Stomach (tissue), 8 donors: ENCODE measurements at regions not wholly inside any gene's neighbourhood (a gene's known extent, or its start where the extent isn't known, plus 50 kb on each side); places are given as distances from the start of the nearest gene placed in this dataset.
"Not testable (repeated sequence)": the region's sequence is repeated elsewhere in the genome, so short reads cannot be mapped to it uniquely, and the experiment has no call there.

ENCODE experiments used
- DNase-seq, 2 donors: peaks; one replicate each; pipeline versions ENCODE4 v3.0.0 to v3.0.0-alpha.2; 2013 to 2019
- H3K27ac ChIP-seq, 5 donors: fragments of 200-600 bp in 4 of 5; sonication (generic) in 4 of 5; one replicate each; pipeline ENCODE4 v1.5.1; 2013 to 2019; ENCODE audit warnings: mild to moderate bottlenecking in 1 of 5, moderate library complexity in 1 of 5
- H3K27me3 ChIP-seq, 3 donors: fragments of 200-600 bp; sonication (generic); one replicate each; pipeline ENCODE4 v1.5.1; 2017 to 2019; ENCODE audit warnings: mixed run types in 1 of 3
- H3K36me3 ChIP-seq, 4 donors: fragments of 200-600 bp; sonication (generic); 1 replicate in 3 of 4; 2 replicates in 1 of 4; pipeline ENCODE4 v1.5.1; 2016 to 2019
- H3K4me1 ChIP-seq, 4 donors: fragments of 200-600 bp; sonication (generic); one replicate each; pipeline ENCODE4 v1.5.1; 2016 to 2019
- H3K4me3 ChIP-seq, 4 donors: fragments of 200-600 bp; sonication (generic) in 3 of 4; one replicate each; pipeline ENCODE4 v1.5.1; 2016 to 2019; ENCODE audit warnings: mild to moderate bottlenecking in 1 of 4
- H3K9me3 ChIP-seq, 4 donors: fragments of 200-600 bp; sonication (generic); one replicate each; pipeline ENCODE4 v1.5.1; 2016 to 2019
- CTCF ChIP-seq, 7 experiments: fragments of 450-650 bp in 4 of 7; fragments of 200-600 bp in 3 of 7; sonication (generic) in 3 of 7; IDR thresholded peaks; one replicate each; pipeline ENCODE4 v1.5.1; 2016 to 2019; ENCODE audit warnings: antibody characterized with exemption in 7 of 7, control low read depth in 2 of 7, mild to moderate bottlenecking in 1 of 7
- EP300 ChIP-seq: sonication (generic); formaldehyde crosslinking; IDR thresholded peaks from one replicate; pipeline ENCODE4 v1.6.1; 2017; ENCODE audit warnings: antibody characterized with exemption
- POLR2A ChIP-seq, 4 donors: fragments of 450-650 bp; IDR thresholded peaks; one replicate each; pipeline ENCODE4 v1.6.1; 2016; ENCODE audit warnings: antibody characterized with exemption in 4 of 4, control low read depth in 2 of 4, mild to moderate bottlenecking in 1 of 4, moderate library complexity in 1 of 4
- POLR2AphosphoS5 ChIP-seq, 3 donors: sonication (generic); formaldehyde crosslinking; IDR thresholded peaks; one replicate each; pipeline ENCODE4 v1.6.1; 2016; ENCODE audit warnings: antibody characterized with exemption in 3 of 3
- WGBS, 5 donors: extraction: QIAGEN DNeasy Blood & Tissue Kit in 3 of 5; methylation state at CpG; one replicate each; pipeline versions ENCODE4 v1.1.5 to v1.1.7; 2013 to 2018; 5-methylcytosine and 5-hydroxymethylcytosine counted together
- intact Hi-C: fragments of 100-400 bp; cut with DNase I; formaldehyde crosslinking; loops from one replicate; pipeline ENCODE4 v1.15.1; 2023; ENCODE audit warnings: low total_unique reads
- donor health status: healthy with polysubstance abuse.
- donor health status: Bipolar disorder and iron deficiency.
- donor health status: healthy.

DNA sequence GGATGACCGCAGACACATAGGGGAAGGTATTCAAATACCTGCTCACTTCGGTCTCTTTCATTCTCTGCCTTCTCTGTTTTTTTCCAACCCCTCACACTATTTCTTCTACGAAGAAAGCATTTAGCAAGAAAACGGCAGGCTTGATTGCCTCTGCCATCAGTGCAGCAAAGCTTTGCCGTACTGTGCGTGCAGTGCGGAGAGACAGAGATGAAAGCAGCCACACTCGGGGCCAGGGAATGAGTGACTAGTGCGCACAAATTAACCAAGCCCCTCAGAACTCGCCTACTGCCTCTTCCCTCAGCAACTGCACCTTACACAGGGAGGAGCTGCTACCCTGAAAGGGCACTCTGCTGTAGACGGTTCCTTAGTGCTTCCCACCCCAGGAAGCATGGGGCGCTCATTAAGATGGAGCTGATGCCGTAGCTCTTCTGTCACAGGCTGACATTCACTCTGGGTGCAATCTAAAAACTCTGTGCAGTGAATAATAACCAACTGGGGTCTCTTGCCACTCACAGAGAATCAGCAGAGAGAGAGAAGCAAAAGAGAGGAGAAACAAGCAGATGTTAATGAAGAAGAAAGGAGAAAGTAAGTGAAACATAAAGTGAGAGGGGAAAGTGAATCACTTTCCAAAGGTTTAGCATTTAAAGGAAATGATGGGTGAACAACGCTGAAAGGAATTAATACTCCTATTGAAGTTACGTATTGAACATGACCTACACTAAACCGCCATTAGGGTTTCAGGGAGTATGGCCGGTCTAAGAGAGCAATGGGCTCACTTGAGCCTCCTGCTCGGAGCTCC is 69.4 kb downstream of the GRIN2B start:
- Histone ChIP-seq H3K27me3 (no peaks in the 10 kb centered on the region), H3K27ac (no peak overlapping the region), H3K36me3 (no peaks in the 10 kb centered on the region), H3K9me3 (no peaks in the 10 kb centered on the region), H3K4me3 (no peak overlapping the region), H3K4me1 (peaks cover 0 to 4% (median 0%) of the 10 kb centered on the region in 4 donors)
- intact Hi-C loops = no loop called here
- WGBS, 5 donors = 86 to 91% (median 89%) methylated on average over 18 of the region's 18 CpGs
- TF ChIP-seq POLR2AphosphoS5 (IDR thresholded peaks at IDR 0.05) (no peak), EP300 (no peak), CTCF (IDR thresholded peaks at IDR 0.05) (no peak), POLR2A (IDR thresholded peaks at IDR 0.05) (no peak)
- DNase-seq = no peak

GRCh38 chr12:13905794-13906193 is 75.6 kb downstream of the GRIN2B start:
- intact Hi-C loops = no loop called here
- no peaks in the 10 kb centered on the region for H3K27me3 ChIP-seq
- TF ChIP-seq POLR2A (IDR thresholded peaks at IDR 0.05) (no peak), POLR2AphosphoS5 (IDR thresholded peaks at IDR 0.05) (no peak)

GRCh38 chr12:13900718-13901117 is 80.7 kb downstream of the GRIN2B start:
- Histone ChIP-seq H3K4me1 (peaks cover 0 to 7% (median 0%) of the 10 kb centered on the region in 4 donors), H3K9me3 (no peaks in the 10 kb centered on the region), H3K27me3 (no peaks in the 10 kb centered on the region), H3K4me3 (no peak overlapping the region), H3K27ac (no peak overlapping the region), H3K36me3 (no peaks in the 10 kb centered on the region)
- TF ChIP-seq POLR2A (IDR thresholded peaks at IDR 0.05) (no peak), EP300 (no peak), CTCF (IDR thresholded peaks at IDR 0.05) (no peak), POLR2AphosphoS5 (IDR thresholded peaks at IDR 0.05) (no peak)
- intact Hi-C loops = no loop called here
- WGBS, 5 donors = 40 to 59% (median 48%) methylated on average over 3 of the region's 3 CpGs
- DNase-seq = no peak

More at GRCh38 chr12:13905794-13906193, 75.6 kb downstream of the GRIN2B start:
- no peaks in the 10 kb centered on the region for H3K36me3 ChIP-seq
- no peaks in the 10 kb centered on the region for H3K4me1 ChIP-seq
- no peaks in the 10 kb centered on the region for H3K9me3 ChIP-seq
- no peak overlapping the region for H3K27ac ChIP-seq
- no peak for DNase-seq
- H3K4me3 ChIP-seq = no peak overlapping the region
- WGBS, 5 donors = 75 to 90% (median 88%) methylated on average over 4 of the region's 4 CpGs

- 78 to 90% (median 87%) methylated on average over 5 of the region's 5 CpGs for WGBS, 5 donors
- intact Hi-C loops, H3K27ac ChIP-seq: not testable (repeated sequence)
Measured at GRCh38 chr12:13898387-13898786, 83.0 kb downstream of the GRIN2B start.

GRCh38 chr12:13897811-13898210 is 83.6 kb downstream of the GRIN2B start:
- TF ChIP-seq CTCF (IDR thresholded peaks at IDR 0.05) (no peak), POLR2AphosphoS5 (IDR thresholded peaks at IDR 0.05) (no peak), POLR2A (IDR thresholded peaks at IDR 0.05) (no peak), EP300 (no peak)
- DNase-seq = no peak
- intact Hi-C loops = no loop called here

More at GRCh38 chr12:13898387-13898786, 83.0 kb downstream of the GRIN2B start:
- not testable (repeated sequence) for H3K27me3 ChIP-seq, H3K4me1 ChIP-seq, DNase-seq, H3K36me3 ChIP-seq, H3K4me3 ChIP-seq, H3K9me3 ChIP-seq

More at GRCh38 chr12:13897811-13898210, 83.6 kb downstream of the GRIN2B start:
- no peaks in the 10 kb centered on the region for H3K9me3 ChIP-seq
- no peak overlapping the region for H3K4me3 ChIP-seq
- peaks cover 0 to 7% (median 0%) of the 10 kb centered on the region in 4 donors for H3K4me1 ChIP-seq
- H3K27ac ChIP-seq = no peak overlapping the region
- no peaks in the 10 kb centered on the region for H3K27me3 ChIP-seq
- no peaks in the 10 kb centered on the region for H3K36me3 ChIP-seq
